IPS DF 6.9 (cell line): ENCODE measurements at regions not wholly inside any gene's neighbourhood (a gene's known extent, or its start where the extent isn't known, plus 50 kb on each side); places are given as distances from the start of the nearest gene placed in this dataset.

Experiments
- DNase-seq: peaks from one replicate; pipeline ENCODE4 v3.0.0-alpha.2; 2013; ENCODE audit warnings: low read depth, low spot score
- H3K27ac ChIP-seq: one replicate; pipeline ENCODE4 v1.5.1; 2013; ENCODE audit warnings: low read length, control low read depth
- H3K27me3 ChIP-seq: 2 replicates; pipeline ENCODE4 v1.6.1; 2013; ENCODE audit warnings: mild to moderate bottlenecking, low read length; ENCODE audit not compliant: control insufficient read depth, insufficient read depth
- H3K36me3 ChIP-seq: 2 replicates; pipeline ENCODE4 v1.6.1; 2013; ENCODE audit warnings: low read length; ENCODE audit not compliant: control insufficient read depth, insufficient read depth
- H3K4me1 ChIP-seq: 2 replicates; pipeline ENCODE4 v1.6.1; 2013; ENCODE audit warnings: low read length; ENCODE audit not compliant: control insufficient read depth, insufficient read depth
- H3K4me3 ChIP-seq: 2 replicates; pipeline ENCODE4 v1.5.1; 2013; ENCODE audit warnings: mild to moderate bottlenecking, low read length
- H3K9me3 ChIP-seq: 2 replicates; pipeline ENCODE4 v1.6.1; 2013; ENCODE audit warnings: low read length, inconsistent platforms; ENCODE audit not compliant: control insufficient read depth, insufficient read depth
- WGBS: extraction: QIAGEN DNeasy Blood & Tissue Kit; methylation state at CpG from one replicate; pipeline ENCODE4 v1.1.7; 2013; ENCODE audit warnings: mixed read lengths, missing lambda C conversion rate; ENCODE audit not compliant: insufficient read length, insufficient coverage; 5-methylcytosine and 5-hydroxymethylcytosine counted together

GRCh38 chr6:62492192-62492822 is 206.3 kb upstream of the KHDRBS2 start:
- WGBS: no CpG with 5 or more reads among the region's 11 CpGs

GRCh38 chr6:62480544-62480943 is 194.5 kb upstream of the KHDRBS2 start:
- no peak for DNase-seq
- Histone ChIP-seq H3K9me3 (no peaks in the 10 kb centered on the region), H3K4me3 (no peak overlapping the region), H3K36me3 (no peaks in the 10 kb centered on the region), H3K27me3 (no peaks in the 10 kb centered on the region), H3K4me1 (no peaks in the 10 kb centered on the region), H3K27ac (no peak overlapping the region)
- no CpG with 5 or more reads among the region's 1 CpG for WGBS

More at GRCh38 chr6:62492192-62492822, 206.3 kb upstream of the KHDRBS2 start:
- DNase-seq: no peak
- Histone ChIP-seq H3K36me3 (no peaks in the 10 kb centered on the region), H3K27ac (no peak overlapping the region), H3K27me3 (no peaks in the 10 kb centered on the region), H3K4me3 (no peak overlapping the region), H3K9me3 (no peaks in the 10 kb centered on the region; the same call in 1 of the 2 replicates), H3K4me1 (no peaks in the 10 kb centered on the region)

DNA sequence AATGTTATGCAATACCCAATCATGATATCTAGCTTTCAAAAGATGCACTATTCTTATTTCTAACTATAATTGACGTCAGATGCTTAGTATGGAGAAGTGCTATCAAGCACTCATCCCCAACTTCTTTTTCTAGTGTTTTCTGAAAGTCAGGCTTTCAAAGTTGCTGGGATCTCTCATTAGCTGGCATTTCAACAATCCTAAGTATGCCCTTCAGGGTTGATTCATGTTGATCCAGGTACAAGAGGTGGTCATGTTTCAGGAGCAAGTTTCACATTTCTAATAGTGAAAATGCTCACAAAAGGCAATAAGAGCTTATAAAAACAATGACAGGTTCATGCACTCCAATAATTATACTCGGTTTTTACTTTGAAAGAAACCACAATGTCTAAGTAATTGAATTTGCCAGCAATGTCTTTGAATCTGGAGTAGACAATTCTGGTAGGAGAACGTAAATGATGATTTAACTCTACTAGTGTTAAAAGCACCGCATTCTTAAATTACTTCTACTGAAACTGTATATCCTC is 193.7 kb upstream of the KHDRBS2 start:
- H3K4me1 ChIP-seq: no peaks in the 10 kb centered on the region
- H3K4me3 ChIP-seq: no peak overlapping the region
- WGBS: no CpG with 5 or more reads among the region's 4 CpGs
- H3K36me3 ChIP-seq: no peaks in the 10 kb centered on the region
- no peaks in the 10 kb centered on the region for H3K27me3 ChIP-seq
- DNase-seq: peak; percentile 13
- H3K27ac ChIP-seq: no peak overlapping the region
- H3K9me3 ChIP-seq: no peaks in the 10 kb centered on the region

DNA sequence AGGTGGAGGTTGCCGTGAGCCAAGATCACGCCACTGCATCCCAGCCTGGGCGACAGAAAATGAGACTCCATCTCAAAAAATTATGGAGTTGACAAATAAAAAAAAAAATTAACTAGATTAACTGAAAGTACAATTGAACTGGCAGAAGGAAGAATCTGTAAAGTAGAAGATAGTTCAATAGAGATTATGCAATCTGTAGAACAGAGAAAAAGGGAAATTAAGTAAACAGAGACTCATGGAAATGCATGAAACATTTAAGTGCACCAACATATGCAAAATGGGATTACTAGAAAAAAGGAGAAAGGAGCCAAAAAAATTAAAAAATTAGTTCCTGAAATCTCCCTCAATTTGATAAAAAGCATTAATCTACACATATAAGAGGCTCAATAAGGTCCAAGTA is 188.8 kb upstream of the KHDRBS2 start:
- H3K9me3 ChIP-seq: no peaks in the 10 kb centered on the region
- no CpG with 5 or more reads among the region's 3 CpGs for WGBS

GRCh38 chr6:62466607-62467006 is 180.6 kb upstream of the KHDRBS2 start:
- 100% methylated on average over 2 of the region's 2 CpGs for WGBS
- no peak for DNase-seq
- H3K27me3 ChIP-seq: no peaks in the 10 kb centered on the region
- H3K36me3 ChIP-seq: no peaks in the 10 kb centered on the region
- no peaks in the 10 kb centered on the region for H3K4me1 ChIP-seq
- no peak overlapping the region for H3K4me3 ChIP-seq
- H3K27ac ChIP-seq: no peak overlapping the region
- no peaks in the 10 kb centered on the region for H3K9me3 ChIP-seq

More for the DNA sequence above, 188.8 kb upstream of the KHDRBS2 start:
- Histone ChIP-seq H3K4me3 (no peak overlapping the region), H3K27ac (no peak overlapping the region), H3K36me3 (no peaks in the 10 kb centered on the region), H3K27me3 (no peaks in the 10 kb centered on the region), H3K4me1 (no peaks in the 10 kb centered on the region)
- DNase-seq: no peak

- H3K36me3 ChIP-seq: no peaks in the 10 kb centered on the region
- no CpG with 5 or more reads among the region's 2 CpGs for WGBS
- no peaks in the 10 kb centered on the region for H3K9me3 ChIP-seq
- no peak overlapping the region for H3K4me3 ChIP-seq
- no peak for DNase-seq
- H3K27ac ChIP-seq: no peak overlapping the region
- no peaks in the 10 kb centered on the region for H3K4me1 ChIP-seq
- no peaks in the 10 kb centered on the region for H3K27me3 ChIP-seq
Measured at GRCh38 chr6:62465206-62465605, 179.2 kb upstream of the KHDRBS2 start.

GRCh38 chr6:62452586-62452985 is 166.6 kb upstream of the KHDRBS2 start:
- H3K27me3 ChIP-seq: no peaks in the 10 kb centered on the region
- no peak for DNase-seq
- no peaks in the 10 kb centered on the region for H3K9me3 ChIP-seq
- H3K27ac ChIP-seq: no peak overlapping the region
- no peaks in the 10 kb centered on the region for H3K4me1 ChIP-seq
- no peak overlapping the region for H3K4me3 ChIP-seq
- no peaks in the 10 kb centered on the region for H3K36me3 ChIP-seq
- WGBS: no CpG with 5 or more reads among the region's 2 CpGs

DNA sequence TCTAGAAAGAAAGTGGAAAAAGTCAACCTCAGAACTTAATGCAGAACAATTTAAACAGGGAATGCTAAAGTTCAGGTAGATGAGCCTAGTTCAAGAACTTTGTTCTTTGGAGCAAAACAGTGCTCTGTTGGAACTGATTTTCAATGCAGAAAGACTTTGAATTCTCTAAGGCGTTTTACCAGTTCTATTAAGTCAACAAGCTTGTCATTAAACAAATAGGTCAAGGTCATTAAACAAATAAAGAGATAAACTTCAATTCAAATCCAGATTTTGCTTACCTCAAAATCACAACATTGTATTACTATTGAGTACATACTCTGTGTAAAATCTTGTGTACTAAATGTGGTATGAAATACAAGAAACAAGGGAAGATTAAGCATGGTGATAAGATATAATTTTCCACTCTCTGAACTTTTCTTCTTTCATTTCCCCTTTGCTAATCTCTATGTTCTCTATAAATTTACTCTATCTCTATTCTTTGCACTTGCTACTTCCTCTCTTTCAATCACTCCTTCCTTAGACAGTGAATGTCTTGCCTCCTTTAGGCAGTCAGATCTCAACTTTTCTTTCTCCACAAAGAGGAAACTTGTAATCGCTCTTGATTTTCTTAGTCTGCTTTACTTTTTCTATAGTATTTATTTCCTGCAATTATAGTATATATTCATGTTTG is 160.8 kb upstream of the KHDRBS2 start:
- no CpG with 5 or more reads among the region's 2 CpGs for WGBS
- no peak for DNase-seq

DNA sequence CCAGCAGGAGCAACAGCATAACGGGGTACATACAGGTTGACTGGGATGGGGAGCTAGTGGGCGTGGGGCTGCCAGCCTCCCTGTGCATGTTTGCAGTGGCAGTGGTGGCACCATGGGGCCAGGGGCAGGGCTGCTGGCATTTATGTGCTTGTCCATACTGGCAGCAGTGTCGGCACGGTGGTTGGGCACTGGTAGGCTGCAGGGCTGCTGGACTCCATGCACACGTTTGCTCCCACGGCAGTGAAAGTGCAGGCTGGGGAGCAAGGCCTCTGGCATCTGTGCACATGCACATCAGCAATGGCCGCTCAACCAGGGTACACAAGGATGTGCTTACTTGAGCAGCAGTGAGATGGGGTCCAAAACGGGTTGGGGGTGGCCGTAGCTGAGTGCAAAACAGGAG is 159.5 kb upstream of the KHDRBS2 start:
- no peak for DNase-seq
- H3K4me3 ChIP-seq: no peak overlapping the region
- no peaks in the 10 kb centered on the region for H3K27me3 ChIP-seq
- no peak overlapping the region for H3K27ac ChIP-seq
- no peaks in the 10 kb centered on the region for H3K9me3 ChIP-seq
- H3K36me3 ChIP-seq: no peaks in the 10 kb centered on the region
- no CpG with 5 or more reads among the region's 9 CpGs for WGBS
- H3K4me1 ChIP-seq: no peaks in the 10 kb centered on the region

More for the DNA sequence above, 160.8 kb upstream of the KHDRBS2 start:
- no peaks in the 10 kb centered on the region for H3K9me3 ChIP-seq
- H3K4me1 ChIP-seq: no peaks in the 10 kb centered on the region
- H3K27ac ChIP-seq: no peak overlapping the region
- no peaks in the 10 kb centered on the region for H3K27me3 ChIP-seq
- no peak overlapping the region for H3K4me3 ChIP-seq
- H3K36me3 ChIP-seq: no peaks in the 10 kb centered on the region

DNA sequence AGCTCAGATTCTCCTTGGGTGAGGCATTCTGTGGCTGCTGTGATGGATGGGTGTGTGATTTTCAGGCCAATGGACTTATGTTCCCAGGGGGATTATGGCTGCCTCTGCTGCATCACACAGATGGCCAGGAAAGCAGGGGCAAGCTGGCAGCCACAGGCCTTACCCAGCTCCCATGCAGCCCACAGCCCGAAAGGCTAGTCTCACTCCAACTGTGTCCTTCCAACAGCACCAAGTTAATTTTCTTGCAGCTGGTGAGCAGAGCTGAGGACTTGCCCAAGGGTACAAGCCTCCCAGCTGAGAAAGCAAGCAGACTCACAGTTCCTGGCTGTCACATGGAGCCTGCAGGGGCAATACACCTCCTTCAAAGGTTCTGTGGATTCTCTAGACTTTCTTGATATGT is 155.2 kb upstream of the KHDRBS2 start:
- H3K4me1 ChIP-seq: no peaks in the 10 kb centered on the region
- no peak overlapping the region for H3K27ac ChIP-seq
- H3K36me3 ChIP-seq: no peaks in the 10 kb centered on the region
- H3K27me3 ChIP-seq: no peaks in the 10 kb centered on the region
- no peak overlapping the region for H3K4me3 ChIP-seq
- no CpG with 5 or more reads among the region's 1 CpG for WGBS
- no peaks in the 10 kb centered on the region for H3K9me3 ChIP-seq
- DNase-seq: no peak
